Right lobe of liver (tissue), 6 donors: ENCODE measurements at regions not wholly inside any gene's neighbourhood (a gene's known extent, or its start where the extent isn't known, plus 50 kb on each side); places are given as distances from the start of the nearest gene placed in this dataset.

Experiments used
- ATAC-seq, 4 donors: fragments of 200-7000 bp; cut with Tn5 transposase; one replicate each; pipeline ENCODE4 v1.9.1; 2020; ENCODE audit warnings: mild to moderate bottlenecking in 4 of 4, moderate library complexity in 4 of 4
- DNase-seq, 3 donors: peaks; one replicate each; pipeline ENCODE4 v3.0.0-alpha.2; 2020
- H3K27ac ChIP-seq, 3 donors: fragments of 200-600 bp; one replicate each; pipeline ENCODE4 v1.8.0; 2022
- H3K27me3 ChIP-seq, 2 donors: fragments of 200-600 bp; one replicate each; pipeline ENCODE4 v1.8.0; 2022
- H3K36me3 ChIP-seq, 4 donors: fragments of 200-600 bp; sonication (generic) in 1 of 4; one replicate each; pipeline versions ENCODE4 v1.5.1 to v1.8.0; 2017 to 2022; ENCODE audit warnings: control low read depth in 1 of 4
- H3K4me1 ChIP-seq, 4 donors: fragments of 200-600 bp; sonication (generic) in 1 of 4; one replicate each; pipeline versions ENCODE4 v1.5.1 to v1.8.0; 2017 to 2022; ENCODE audit warnings: control low read depth in 1 of 4
- H3K4me3 ChIP-seq, 3 donors: fragments of 200-600 bp; one replicate each; pipeline ENCODE4 v1.8.0; 2022
- H3K9me3 ChIP-seq, 4 donors: fragments of 200-600 bp; sonication (generic) in 1 of 4; one replicate each; pipeline versions ENCODE4 v1.5.1 to v1.8.0; 2017 to 2022; ENCODE audit warnings: control low read depth in 1 of 4
- CTCF ChIP-seq, 4 donors: fragments of 200-600 bp in 3 of 4; fragments of 450-650 bp in 1 of 4; IDR thresholded peaks; one replicate each; pipeline versions ENCODE4 v1.5.1 to v1.8.0; 2016 to 2022; ENCODE audit warnings: antibody characterized with exemption in 4 of 4, mild to moderate bottlenecking in 2 of 4
- POLR2A ChIP-seq: fragments of 450-650 bp; IDR thresholded peaks from one replicate; pipeline ENCODE4 v1.6.1; 2017; ENCODE audit warnings: antibody characterized with exemption, mild to moderate bottlenecking
- WGBS: methylation state at CpG from one replicate; pipeline ENCODE4 v1.1.6; 2018; ENCODE audit warnings: low coverage, low lambda C conversion rate; ENCODE audit not compliant: insufficient coverage; ENCODE audit errors: missing lambda C conversion rate; 5-methylcytosine and 5-hydroxymethylcytosine counted together
- intact Hi-C, 2 donors: fragments of 100-400 bp; cut with DNase I; formaldehyde crosslinking; loops; one replicate each; pipeline versions ENCODE4 v1.11.2 to v1.14.1; 2022
- donor health status: DM: no; HTN: yes; CAD: no.
- donor health status: DM: no; HTN: no; CAD: no.
- donor health status: DM: no; HTN: no; CAD: no.
- donor health status: DM: no; HTN: yes; CAD: no.
- donor health status: DM: no; HTN: yes; CAD: no.

GRCh38 chr6:90372450-90372849, 75.8 kb upstream of the BACH2 start:
- Histone ChIP-seq H3K4me1 (no peaks in the 10 kb centered on the region), H3K36me3 (no peaks in the 10 kb centered on the region), H3K9me3 (no peaks in the 10 kb centered on the region), H3K27ac (no peak overlapping the region), H3K4me3 (no peak overlapping the region), H3K27me3 (no peaks in the 10 kb centered on the region)
- ATAC-seq (no peak), DNase-seq (no peak)
- TF ChIP-seq CTCF (IDR thresholded peaks at IDR 0.05), result no peak
- intact Hi-C loops, result no loop called here
- WGBS, result 70% methylated on average over 5 of the region's 5 CpGs

DNA sequence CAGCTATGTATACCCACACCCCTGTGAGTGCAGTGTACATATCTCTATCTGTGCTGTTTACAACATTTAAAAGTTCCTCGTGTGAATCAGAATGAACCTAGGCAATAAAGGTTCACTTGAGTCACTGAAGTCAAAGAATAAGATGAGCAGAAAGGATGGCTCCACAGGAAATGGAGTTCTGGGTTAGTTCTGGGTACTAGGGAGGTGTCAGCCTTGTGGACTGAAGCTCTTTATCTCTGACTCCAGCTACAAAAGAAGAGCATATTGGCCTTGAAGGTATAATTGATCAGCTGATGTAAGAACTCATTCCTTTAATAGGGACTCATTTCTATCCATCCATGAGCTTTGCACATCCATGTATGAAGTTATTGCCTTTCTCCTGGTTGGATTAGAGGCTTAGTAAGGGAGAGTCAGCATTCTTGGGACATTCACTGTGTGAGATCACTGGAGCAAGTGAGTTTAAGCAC, 73.9 kb upstream of the BACH2 start:
- intact Hi-C loops, result no loop called here
- 30% methylated on average over 1 of the region's 1 CpG for WGBS
- H3K9me3 ChIP-seq, result no peaks in the 10 kb centered on the region
- no peaks in the 10 kb centered on the region for H3K27me3 ChIP-seq
- no peak for TF ChIP-seq POLR2A
- TF ChIP-seq CTCF (IDR thresholded peaks at IDR 0.05), result no peak
- no peak overlapping the region for H3K4me3 ChIP-seq
- no peak for ATAC-seq
- no peak for DNase-seq
- H3K4me1 ChIP-seq, result no peaks in the 10 kb centered on the region
- H3K36me3 ChIP-seq, result no peaks in the 10 kb centered on the region
- no peak overlapping the region for H3K27ac ChIP-seq

DNA sequence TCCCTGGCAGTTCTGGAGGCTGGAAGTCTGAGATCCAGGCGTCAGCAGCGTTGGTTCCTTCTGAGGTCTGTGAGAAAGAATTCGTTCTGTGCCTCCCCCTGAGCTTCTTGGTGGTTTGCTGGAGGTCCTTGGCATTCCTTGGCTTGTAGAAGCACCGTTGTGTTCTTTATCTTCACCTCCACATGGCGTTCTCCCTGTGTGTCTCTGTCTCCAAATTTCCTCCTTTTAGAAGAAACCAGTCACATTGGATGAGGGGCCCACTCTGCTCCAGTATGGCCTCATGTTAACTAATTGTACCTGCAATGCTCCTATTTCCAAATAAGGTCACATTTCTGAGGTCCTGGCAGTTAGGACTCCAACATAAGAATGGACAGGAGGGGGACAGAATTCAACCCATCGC, 73.0 kb upstream of the BACH2 start:
- intact Hi-C loops, result no loop called here
- TF ChIP-seq CTCF (IDR thresholded peaks at IDR 0.05), result no peak
- no peak for TF ChIP-seq POLR2A
- ATAC-seq, result no peak

DNA sequence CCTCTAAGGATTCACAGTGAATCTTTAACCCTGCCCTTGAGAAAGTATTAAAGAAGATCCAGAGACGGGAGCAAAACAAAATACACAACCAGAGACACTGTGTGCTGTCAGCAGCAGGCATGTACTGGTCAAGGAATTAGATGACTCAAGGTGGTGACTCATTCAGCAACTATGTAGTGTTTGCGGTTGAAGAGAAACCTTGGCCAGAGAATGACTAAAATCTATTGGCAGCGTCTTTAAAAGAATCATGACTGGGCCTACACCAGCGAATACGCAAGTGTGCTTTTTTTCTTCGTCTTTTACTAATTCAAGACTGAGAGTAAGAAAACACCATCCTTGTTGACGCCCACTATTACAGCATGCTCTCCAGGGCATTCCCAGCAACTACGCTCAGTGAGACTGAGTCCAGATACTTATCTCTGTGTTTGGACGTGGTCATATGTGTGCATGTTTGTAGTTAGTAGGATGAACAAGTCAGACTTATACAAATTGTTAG, 72.4 kb upstream of the BACH2 start:
- no peaks in the 10 kb centered on the region for H3K9me3 ChIP-seq
- no peaks in the 10 kb centered on the region for H3K36me3 ChIP-seq
- no peaks in the 10 kb centered on the region for H3K4me1 ChIP-seq
- H3K27me3 ChIP-seq, result no peaks in the 10 kb centered on the region
- ATAC-seq (peak; percentile 52 to 93 (median 71)), DNase-seq (no peak)
- H3K27ac ChIP-seq, result no peak overlapping the region
- intact Hi-C loops, result no loop called here
- TF ChIP-seq POLR2A, result no peak
- no peak for TF ChIP-seq CTCF (IDR thresholded peaks at IDR 0.05)
- WGBS, result 52% methylated on average over 9 of the region's 9 CpGs
- H3K4me3 ChIP-seq, result no peak overlapping the region

More for the DNA sequence above, 73.0 kb upstream of the BACH2 start:
- Histone ChIP-seq H3K36me3 (no peaks in the 10 kb centered on the region), H3K4me3 (no peak overlapping the region), H3K27me3 (no peaks in the 10 kb centered on the region), H3K4me1 (no peaks in the 10 kb centered on the region), H3K27ac (no peak overlapping the region), H3K9me3 (no peaks in the 10 kb centered on the region)
- WGBS, result 84% methylated on average over 6 of the region's 6 CpGs
- no peak for DNase-seq

- TF ChIP-seq CTCF (IDR thresholded peaks at IDR 0.05), result no peak
- TF ChIP-seq POLR2A, result no peak
- Histone ChIP-seq H3K9me3 (no peaks in the 10 kb centered on the region), H3K36me3 (no peaks in the 10 kb centered on the region), H3K27ac (no peak overlapping the region), H3K4me1 (no peaks in the 10 kb centered on the region), H3K27me3 (no peaks in the 10 kb centered on the region), H3K4me3 (no peak overlapping the region)
- DNase-seq (no peak), ATAC-seq (no peak)
- intact Hi-C loops, result no loop called here
These were observed 72.0 kb upstream of the BACH2 start for GRCh38 chr6:90368601-90369000.
